ENCODE measurements at regions not wholly inside any gene's neighbourhood (a gene's known extent, or its start where the extent isn't known, plus 50 kb on each side); places are given as distances from the start of the nearest gene placed in this dataset.

DNA sequence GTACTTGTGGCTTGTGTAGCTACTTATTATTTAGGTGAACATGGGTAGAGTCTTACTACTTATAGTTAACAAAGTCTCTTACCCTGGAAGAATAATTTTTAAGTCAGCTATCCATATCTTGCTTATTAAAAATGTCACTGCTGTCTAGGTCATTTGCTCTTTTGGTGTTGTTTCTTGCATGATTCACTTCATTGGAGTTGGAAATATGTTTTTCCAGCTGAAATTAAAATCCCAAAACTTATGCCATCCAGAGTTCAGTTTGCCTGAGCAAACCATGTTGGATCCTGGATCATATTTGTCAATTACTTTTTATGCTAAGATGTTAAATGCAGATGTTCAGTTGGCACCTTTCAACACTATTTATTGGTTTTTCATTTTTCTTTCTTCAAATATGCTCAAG is 421.0 kb upstream of the RBMS3 start:
- TF ChIP-seq, protein P1, sequence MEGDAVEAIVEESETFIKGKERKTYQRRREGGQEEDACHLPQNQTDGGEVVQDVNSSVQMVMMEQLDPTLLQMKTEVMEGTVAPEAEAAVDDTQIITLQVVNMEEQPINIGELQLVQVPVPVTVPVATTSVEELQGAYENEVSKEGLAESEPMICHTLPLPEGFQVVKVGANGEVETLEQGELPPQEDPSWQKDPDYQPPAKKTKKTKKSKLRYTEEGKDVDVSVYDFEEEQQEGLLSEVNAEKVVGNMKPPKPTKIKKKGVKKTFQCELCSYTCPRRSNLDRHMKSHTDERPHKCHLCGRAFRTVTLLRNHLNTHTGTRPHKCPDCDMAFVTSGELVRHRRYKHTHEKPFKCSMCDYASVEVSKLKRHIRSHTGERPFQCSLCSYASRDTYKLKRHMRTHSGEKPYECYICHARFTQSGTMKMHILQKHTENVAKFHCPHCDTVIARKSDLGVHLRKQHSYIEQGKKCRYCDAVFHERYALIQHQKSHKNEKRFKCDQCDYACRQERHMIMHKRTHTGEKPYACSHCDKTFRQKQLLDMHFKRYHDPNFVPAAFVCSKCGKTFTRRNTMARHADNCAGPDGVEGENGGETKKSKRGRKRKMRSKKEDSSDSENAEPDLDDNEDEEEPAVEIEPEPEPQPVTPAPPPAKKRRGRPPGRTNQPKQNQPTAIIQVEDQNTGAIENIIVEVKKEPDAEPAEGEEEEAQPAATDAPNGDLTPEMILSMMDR (IDR thresholded peaks at IDR 0.05; ENCODE audit: insufficient read depth, low read length, poor library complexity, severe bottlenecking): no peak
- TF ChIP-seq EZH2phosphoT487 (conservative IDR thresholded peaks at IDR 0.05; ENCODE audit: low read length): no peak
